KG1 (cell line): ENCODE measurements at regions not wholly inside any gene's neighbourhood (a gene's known extent, or its start where the extent isn't known, plus 50 kb on each side); places are given as distances from the start of the nearest gene placed in this dataset.

ENCODE experiments used
- DNase-seq: peaks from one replicate; lab custom pipeline; 2025; lab: John Stamatoyannopoulos, UW

DNA sequence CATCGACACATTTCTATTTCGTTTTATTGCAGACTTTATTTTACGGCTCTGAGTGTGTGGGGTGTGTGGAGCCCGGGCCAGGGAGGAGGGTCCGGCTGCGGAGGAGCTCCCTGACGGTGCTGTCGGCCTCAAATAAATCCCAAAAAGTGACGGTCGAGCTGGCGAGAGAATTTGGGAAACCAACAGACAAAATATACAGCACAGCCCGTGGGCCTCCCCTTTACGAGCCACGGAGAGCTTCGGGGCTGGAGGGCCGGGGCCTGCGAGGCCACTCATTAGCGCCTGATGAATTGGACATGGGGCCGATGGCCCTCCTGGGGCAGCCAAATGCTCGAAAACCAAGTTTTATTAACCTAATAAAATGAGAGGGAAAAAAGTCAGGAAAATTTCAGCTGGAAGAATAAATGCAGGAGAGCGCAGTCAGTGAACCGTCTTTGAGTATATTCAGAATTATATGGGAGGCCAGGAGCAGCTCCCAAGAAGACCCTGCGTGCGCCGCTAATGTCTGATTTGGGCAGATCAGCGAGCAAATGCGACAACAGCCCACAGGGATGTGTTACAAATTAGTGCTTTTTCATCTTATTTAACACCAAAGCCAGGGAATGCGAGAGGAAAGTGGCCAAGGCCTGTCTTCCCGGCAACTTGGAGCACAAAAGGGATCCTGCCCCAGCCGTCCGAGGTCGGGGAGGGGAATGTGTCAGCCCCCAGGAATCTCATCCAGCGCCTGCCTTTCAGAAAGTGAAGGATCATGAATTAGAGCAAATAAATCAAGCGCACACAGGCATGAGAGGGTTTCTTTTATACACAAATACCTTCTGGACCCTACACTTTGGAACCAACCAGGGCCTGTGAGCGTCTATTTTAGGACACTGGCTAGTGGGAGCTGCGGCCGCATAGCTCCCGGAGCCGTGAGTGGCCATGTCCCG, 249.1 kb downstream of the C16orf95 start:
- no peak for DNase-seq

DNA sequence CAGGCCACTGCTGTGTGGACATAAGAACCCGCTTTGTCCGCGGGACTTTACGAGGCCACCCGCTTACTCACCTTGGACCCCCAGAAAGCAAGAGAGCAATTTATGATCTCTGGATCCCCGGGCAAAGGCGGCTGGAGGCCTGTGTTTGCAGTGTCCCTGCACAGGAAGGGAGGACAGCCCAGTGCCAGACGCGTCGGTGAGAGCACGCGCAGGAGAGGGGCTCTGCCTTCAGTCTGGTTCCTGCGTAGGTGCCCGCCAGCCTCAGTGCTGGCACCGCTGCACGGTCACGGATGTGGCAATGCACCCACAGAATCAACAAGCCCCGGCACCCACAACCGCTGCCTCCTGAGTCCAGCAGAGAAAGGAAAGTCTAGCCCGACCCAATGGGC, 248.4 kb downstream of the C16orf95 start:
- no peak for DNase-seq

DNA sequence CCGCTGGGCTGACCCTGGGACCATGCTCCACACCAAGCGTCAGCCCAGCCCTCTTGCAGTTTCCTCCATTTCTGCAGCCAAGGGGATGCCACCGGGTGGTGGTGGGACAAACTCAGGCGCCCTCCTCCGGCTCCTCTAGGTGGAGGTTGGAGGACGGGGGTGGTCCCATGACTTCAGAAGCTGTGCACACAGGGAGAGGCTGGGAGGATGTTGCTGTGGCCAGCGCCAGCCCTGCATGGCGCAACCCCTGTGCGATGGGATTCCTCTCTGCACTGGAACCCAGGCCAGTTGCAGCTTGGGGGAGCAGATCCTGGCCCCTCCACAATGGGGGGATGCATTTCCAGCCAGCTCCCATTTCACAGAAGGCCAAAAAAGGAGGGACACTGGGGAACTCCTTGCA, 246.5 kb downstream of the C16orf95 start:
- DNase-seq = no peak

DNA sequence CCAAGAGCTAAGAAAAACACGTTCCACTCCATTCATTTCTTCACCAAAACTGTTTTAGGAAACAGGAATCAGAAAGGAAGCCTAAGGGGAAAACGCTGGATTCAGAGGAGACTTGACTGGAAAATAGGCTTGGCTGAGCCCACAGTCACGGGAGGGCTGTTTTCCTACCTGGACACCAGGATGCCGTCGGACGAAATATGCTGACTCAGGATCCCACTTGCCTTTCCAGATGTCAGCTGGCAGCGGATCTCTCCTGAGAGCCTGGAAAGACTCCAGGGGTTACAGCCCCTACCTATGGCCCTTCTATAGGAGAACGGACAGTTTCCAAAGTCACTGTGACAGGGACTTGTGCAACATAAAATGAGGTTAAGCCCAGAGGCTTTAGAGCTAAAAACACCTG, 245.1 kb downstream of the C16orf95 start:
- DNase-seq = no peak

DNA sequence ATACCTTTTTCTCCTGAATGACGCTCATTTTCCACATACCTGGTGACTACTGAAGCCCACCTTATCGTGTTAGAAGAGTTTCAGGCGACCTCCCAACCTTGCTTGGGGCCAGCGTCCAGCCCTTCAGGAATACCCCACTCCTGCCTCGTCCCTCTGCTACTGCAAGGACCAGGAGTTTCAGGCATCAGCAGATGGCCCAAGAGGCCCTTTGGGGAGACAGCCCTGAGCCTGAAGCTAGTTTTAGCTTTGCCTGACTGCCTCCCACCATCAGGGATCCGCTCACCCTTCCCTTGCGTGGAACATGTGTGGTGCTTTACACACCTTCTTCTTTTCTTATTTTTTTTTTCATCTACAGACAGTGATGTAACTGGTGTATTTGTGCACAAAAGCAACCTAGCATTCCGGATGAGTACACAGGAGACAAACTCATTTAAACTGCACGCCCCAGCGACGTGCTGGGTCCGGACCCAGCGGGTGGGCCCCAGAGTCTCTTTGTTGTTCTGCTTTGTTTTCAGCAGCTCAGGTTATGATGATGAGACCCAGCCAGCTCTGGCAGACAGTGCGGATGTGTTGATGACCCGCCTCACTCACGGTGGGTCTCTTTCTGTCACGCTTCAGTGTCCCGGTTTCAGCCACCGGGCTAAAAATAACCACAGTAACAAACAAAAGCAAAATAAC, 242.4 kb downstream of the C16orf95 start:
- DNase-seq = no peak

DNA sequence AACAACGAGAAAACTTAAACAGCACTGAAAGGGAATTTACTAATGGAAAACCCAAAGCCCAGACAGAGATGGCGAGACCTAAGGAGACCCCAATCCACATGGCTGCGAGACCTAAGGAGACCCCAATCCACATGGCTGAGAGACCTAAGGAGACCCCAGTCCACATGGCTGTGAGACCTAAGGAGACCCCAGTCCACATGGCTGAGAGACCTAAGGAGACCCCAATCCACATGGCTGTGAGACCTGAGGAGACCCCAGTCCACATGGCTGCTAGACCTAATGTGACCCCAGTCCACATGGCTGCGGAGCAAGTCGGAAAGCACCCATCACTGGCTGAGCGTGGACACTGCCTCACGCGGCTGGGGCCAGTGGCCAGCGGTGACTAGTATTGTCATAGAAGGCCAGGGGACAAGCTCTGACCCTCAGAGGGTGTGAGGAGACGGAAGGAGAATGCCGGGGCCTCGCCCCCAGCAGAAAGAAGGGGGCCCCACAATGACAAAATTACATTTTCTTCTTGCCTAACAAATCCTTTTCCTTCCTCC, 241.8 kb downstream of the C16orf95 start:
- no peak for DNase-seq

DNA sequence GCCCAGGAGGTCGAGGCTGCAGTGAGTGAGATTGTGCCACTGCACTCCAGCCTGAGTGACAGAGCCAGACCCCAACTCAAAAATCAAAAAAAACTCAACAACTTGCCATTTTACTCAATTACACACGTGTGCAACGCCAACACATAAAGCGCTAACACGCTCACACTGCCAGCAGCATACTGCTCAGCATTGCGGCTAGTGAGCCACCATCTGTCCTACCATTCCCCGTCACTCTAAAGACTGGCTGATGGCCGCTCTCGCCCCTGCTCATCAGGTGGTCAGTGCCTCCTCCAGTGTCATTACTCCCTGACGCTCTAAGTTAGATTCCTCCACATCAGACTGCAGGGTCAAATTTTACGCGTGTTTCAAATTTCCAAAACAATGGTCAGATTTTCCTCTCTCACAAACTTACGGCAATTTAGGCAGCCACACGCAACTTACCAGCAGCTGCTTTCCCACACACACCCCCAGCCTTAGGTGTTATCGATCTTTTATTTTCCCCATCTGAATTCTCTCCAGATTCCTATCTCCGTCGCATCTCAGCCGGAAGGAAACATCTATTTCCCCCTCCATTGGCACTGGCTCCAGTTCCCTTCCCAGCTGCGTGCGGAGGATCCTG, 240.8 kb downstream of the C16orf95 start:
- no peak for DNase-seq

DNA sequence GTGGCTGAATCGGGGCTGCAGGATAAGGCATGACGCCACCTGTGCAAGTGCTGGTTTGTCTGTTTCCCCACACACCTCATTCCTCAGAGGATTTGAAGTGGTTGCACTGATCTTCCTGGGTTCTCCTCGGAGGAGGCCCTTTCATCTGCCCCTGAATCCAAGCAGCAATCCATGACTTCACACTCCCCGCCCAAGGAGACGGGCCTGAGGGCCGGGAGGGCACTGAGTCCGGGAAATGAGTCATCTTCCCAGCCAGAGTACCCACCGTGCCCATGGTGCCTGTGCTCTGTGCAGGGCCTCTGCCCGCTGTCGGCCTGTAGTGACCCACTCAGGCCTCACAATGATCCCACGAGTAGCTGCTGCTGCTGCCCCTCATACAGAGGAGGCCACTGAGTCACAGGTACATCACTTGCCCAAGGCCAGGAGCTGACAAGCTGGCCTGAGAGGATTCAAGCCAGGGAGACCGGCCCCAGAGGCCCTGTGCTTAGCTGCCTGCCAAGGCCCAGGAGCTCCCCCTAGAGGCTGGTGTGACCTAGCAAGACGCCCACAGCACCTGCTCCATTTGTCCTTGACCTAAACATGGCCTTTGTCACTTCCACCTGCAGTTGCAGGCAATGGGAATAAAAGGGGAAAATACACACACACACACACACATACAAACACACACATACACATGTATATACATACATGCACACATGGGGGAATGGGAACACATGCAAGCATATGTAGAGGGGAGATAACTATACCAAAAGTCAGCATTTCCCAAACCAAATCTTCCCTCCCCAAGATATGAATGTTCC, 240.0 kb downstream of the C16orf95 start:
- no peak for DNase-seq

DNA sequence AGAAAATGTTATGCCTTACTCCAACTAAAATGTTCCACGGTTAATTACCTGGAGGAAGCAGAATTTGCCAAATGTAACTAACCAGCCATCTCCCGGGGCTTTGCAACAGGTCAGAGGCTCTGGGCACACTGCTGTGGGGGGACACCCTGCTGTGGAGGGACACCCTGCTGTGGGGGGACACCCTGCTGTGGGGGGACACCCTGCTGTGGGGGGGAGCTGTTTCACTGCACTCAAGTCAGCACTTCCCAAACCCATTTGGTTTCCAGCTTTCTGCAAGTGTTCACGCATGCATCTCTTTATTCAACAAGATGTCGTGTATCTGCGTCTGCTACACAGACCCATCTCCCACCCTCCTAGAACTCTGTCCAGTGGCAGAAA, 239.5 kb downstream of the C16orf95 start:
- DNase-seq = no peak

DNA sequence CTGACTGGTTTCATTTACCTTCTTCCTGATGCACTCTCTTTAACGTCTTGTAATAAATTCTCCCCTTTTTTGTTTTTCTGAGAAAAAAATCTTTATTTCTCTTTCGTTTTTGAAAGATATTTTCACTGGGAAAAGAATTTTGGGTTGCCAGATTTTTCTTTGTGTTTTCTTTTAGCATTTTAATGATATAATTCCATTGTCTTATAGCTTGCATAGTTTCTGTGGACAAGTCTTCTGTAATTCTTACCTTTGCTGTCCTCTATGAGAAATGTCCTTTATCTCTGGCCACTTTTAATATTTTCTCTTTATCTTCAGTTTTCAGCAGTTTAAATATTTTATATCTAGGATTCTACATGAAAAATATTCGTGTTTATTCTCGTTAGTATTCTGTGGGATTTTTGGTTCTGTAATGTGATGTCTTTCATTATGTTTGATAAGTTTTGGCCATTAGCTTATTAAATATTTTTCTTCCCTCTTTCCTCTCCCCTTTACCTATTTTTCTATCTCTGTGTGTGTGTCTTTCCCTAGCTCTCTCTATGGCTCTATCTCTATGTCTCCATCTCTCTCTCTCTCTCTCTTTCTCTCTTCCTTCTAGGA, 236.5 kb downstream of the C16orf95 start:
- no peak for DNase-seq

DNA sequence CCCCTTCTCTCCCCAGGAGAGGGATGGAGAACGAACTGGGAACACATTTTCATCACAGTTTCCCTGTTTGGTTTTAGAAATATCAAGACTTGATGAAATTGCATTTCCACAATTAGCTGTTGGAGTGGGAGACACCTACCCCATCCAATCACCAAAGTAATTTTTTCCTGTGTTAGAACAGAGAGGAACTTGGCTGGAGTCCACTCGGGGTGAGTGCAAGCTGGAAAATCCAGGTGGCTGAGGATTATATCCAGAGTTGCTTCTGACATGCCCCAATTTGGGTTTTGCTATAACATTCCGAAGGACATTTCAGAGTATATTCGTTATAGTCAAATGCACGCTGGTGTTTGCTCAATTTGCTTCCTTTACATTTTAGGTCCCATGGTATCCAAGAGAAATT, 231.8 kb downstream of the C16orf95 start:
- no peak for DNase-seq

DNA sequence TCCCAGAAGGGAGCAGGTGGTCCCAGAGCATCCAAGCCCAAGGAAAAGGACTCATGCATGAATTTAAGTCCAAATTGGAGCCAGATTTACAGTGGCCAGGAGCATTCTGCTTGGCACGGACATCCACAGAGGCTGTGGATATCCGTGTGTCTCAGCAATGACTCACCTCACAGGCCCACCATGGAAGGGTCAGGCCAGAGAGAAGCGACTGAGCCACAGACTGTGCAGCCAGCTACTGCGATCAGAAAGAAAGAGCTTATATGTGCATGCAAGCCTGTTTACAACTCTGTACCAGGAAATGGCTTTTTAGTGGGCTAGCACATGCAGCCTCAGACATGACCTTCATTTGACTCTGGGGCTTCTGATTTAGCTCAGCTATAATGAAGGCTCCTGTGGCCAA, 231.0 kb downstream of the C16orf95 start:
- no peak for DNase-seq

DNA sequence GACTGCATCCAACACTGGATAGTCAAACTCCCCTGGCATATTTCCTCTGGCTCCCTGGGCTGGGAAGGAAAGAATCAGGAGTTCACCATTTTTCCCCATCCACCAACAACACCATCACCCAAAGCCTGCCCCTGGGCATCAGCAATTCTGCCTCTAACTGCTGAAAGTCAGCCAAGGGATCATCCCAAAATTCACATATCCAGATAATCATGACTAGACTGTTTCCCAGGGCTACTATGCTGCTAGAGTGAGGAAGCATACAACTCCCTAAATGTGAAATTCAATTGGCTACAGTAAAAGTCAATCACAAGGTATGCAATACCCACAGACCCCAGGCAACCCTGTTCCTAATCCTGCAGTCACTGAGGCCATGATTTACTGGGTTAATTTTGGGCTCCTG, 230.6 kb downstream of the C16orf95 start:
- no peak for DNase-seq

DNA sequence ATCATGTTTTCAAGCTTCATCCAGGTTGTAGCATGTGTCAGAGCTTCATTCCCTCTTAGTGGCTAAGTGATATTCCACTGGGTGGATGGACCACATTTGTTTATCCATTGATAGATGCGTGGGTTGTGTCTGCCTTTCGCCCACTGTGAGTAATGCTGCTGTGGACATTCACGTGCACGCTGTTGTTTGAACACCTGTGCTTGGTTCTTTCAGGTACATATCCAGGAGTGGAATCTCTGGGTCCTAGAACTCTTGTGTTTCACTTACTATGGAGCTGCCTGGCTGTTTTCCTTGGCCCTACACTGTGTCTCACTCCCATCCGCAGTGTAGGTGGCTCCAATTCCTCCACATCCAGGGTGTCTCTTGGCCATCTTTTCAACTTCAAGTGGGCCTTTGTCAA, 224.2 kb downstream of the C16orf95 start:
- DNase-seq = no peak

DNA sequence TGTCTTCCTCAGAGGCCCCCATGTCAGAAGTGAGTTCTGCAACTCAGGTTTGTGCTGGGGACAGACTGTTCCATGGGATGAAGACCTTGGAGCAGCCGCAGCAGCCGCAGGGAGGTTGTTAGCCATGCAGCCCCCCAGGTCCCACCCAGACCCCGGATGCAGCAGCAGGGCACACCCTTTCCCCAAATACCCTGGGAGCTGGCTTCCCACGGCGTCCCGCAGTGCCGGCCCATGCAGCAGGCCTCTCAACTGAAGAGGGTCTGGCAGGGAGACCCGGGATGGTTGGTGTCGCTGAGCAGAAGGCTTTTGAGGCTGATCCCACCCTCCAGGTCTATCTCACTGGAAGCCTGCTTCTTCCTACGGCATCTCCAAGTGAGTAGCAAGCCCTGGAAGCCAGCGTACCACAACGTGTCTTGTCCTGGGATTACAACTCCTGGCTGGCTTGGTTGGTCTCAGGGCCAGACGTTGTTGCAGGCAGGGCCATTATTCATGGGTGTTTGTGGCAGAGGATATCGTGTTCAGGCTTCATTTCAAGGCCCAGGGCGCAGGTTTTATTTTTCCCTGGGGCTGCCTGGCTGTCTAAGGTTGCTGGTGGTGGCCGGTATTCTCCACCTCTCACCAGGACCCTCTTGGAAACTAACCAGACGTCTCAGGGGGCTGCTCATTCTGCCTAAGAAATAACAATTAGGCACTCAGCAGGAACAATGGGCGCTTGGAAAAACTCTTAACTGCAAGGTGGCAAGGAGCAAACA, 223.2 kb downstream of the C16orf95 start:
- DNase-seq = no peak

DNA sequence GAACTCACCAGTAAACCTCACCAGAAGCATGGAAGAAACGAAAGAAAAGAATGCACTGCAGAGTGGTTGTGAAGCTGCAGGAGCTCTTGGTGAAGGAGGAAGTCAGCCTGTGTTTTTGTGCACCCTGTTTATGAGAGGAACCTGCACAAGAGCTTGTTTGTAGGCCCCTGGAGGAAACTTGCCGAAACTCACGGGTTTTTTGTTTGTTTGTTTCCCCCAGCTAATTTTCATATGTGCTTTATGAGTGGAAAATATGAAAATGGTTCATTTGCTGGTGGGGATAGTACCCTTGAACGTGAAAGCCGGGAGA, 222.7 kb downstream of the C16orf95 start:
- no peak for DNase-seq

DNA sequence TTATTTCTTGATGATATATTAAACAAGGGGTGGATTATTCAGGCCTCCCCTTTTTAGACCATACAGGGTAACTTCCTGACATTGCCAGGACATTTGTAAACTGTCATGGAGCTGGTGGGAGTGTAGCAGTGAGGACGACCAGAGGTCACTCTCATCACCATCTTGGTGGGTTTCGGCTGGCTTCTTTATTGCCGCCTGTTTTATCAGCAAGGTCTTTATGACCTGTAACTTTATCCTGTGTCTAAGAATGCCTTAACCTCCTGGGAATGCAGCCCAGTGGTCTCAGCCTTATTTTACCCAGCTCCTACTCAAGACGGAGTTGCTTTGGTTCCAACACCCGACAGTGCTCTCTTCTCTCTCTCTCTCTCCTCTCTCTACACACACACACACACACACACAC, 221.9 kb downstream of the C16orf95 start:
- no peak for DNase-seq

DNA sequence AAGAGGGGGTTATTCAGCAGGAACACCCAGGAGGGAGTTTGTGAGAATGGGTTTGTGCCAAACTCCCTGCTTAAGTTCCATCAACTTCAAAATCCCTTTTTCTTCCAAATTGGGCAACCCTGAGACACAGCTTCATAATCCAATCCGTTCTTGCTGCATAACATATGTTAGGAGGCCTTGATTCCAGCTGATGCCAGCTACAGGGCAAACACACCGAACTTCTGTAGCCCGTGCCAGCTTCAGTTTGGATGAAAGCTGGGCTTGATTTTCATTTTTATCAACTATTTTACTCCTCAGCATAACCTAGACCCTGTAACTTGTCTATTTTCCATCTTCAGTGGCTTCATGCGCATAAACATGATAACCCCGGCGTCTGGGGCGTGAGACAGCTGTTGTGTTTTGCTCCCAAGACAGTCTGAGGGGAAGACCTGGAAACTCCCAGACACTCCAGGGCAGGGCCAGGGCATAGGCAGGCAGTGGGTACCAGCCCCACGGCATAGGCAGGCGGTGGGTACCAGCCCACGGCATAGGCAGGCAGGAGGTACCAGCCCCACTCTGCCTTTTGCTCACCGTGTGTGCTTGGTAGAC, 220.4 kb downstream of the C16orf95 start:
- DNase-seq = no peak

DNA sequence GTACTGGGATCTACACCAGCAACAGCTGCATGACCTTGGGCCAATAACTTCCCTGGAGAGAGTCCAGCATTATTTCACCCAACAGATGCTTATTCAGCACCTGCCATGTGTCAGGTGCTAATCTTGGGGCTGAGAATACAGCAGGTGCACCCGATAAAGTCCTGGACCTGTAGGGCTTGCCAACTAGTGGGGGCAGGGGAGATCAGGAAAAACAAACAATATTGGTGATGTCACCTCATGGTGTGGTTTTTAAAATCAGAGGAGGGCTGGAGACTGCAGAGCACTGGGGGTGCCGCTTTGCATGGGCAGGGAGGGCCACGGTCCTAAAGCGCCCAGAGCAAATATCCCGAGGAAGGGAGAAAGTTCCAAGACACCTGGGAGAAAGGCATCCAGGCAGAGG, 218.8 kb downstream of the C16orf95 start:
- no peak for DNase-seq

DNA sequence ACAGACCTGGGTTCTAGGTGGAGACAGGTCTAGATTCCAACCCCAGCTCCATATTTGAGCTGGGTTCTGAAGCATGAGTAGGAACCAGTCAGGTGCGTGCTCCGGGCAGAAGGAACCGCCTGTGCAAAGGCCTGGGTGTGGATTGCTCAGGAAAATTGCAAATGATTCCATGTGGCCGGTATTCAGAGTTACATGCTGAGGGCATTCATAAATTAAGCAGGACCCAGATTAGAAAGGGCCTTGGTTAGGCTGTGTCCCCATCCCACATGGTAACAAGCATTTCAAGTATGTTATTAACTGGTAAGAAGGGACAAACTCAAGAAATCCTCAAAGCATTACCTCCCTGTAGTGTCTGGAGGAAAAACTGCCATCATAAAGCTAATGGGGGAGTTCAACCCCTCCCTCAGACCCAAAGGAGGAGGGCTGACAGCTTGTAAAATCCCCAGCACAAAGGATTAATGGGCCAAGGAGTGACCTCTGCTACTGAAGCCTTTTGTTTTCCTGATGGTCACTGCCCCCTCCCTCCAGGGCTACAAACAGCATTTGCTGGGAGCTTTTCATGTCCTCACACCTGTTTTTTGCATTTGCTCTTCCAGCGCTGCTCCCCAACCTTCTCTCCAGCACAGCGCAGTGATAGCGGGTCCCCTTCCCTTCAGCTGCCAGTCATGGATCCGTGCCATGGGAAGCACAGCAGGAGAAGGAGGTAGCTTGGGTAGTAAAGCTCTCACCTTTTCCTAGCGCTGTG, 218.0 kb downstream of the C16orf95 start:
- DNase-seq = no peak
